Activated T-helper 17 cell treated with anti-CD3 and anti-CD28 coated beads, Interleukin-2, amount 50 U/mL, for 72 hours (primary cell): ENCODE measurements at regions not wholly inside any gene's neighbourhood (a gene's known extent, or its start where the extent isn't known, plus 50 kb on each side); places are given as distances from the start of the nearest gene placed in this dataset.

Experiments
- ATAC-seq: fragments of 150-1000 bp; cut with Tn5 transposase; replicated peaks from 2 replicates; pipeline ENCODE4 v1.10.0; 2021; ENCODE audit warnings: mild to moderate bottlenecking, moderate library complexity
- H3K27ac Mint-ChIP-seq: one replicate; pipeline ENCODE4 v1.8.0; 2022; ENCODE audit warnings: mixed read lengths
- H3K27me3 Mint-ChIP-seq: one replicate; pipeline ENCODE4 v1.8.0; 2022; ENCODE audit warnings: mixed read lengths
- H3K36me3 Mint-ChIP-seq: one replicate; pipeline ENCODE4 v1.8.0; 2022; ENCODE audit warnings: low read depth, mild to moderate bottlenecking, mixed read lengths
- H3K4me1 Mint-ChIP-seq: one replicate; pipeline ENCODE4 v1.8.0; 2022; ENCODE audit warnings: mixed read lengths
- H3K4me3 Mint-ChIP-seq: one replicate; pipeline ENCODE4 v1.8.0; 2022; ENCODE audit warnings: mild to moderate bottlenecking, mixed read lengths
- H3K9me3 Mint-ChIP-seq: one replicate; pipeline ENCODE4 v1.8.0; 2022; ENCODE audit warnings: mixed read lengths

GRCh38 chr20:39785252-39785917 lies 823.2 kb downstream of the DHX35 start:
- Mint-ChIP-seq H3K9me3 (peaks cover 7% of the 10 kb centered on the region), H3K4me3 (no peak overlapping the region), H3K27ac (no peak overlapping the region), H3K36me3 (no peaks in the 10 kb centered on the region), H3K27me3 (no peaks in the 10 kb centered on the region), H3K4me1 (no peaks in the 10 kb centered on the region)
- no peak for ATAC-seq

DNA sequence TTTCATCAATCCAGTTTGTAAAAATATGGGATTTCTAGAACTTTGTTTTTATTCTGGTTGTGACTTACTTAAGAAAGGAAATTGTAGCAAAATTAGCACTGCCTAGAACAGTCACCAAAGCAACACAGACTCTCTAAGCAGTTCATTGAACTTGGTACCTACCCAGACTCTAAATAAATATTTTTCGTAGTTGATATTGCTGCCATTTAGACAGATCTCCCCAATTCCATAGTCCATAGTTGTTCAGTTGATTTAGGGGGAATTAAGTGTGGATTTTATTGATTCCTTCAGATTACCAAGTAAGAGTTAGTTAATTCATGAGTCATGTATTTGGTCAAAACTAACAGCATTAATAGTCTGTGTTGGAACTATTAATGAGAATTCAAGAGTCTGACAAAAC lies 822.5 kb downstream of the DHX35 start:
- H3K4me1 Mint-ChIP-seq = no peaks in the 10 kb centered on the region
- H3K36me3 Mint-ChIP-seq = no peaks in the 10 kb centered on the region
- ATAC-seq = no peak
- no peaks in the 10 kb centered on the region for H3K27me3 Mint-ChIP-seq
- no peak overlapping the region for H3K27ac Mint-ChIP-seq
- H3K9me3 Mint-ChIP-seq = peaks cover 7% of the 10 kb centered on the region
- H3K4me3 Mint-ChIP-seq = no peak overlapping the region

DNA sequence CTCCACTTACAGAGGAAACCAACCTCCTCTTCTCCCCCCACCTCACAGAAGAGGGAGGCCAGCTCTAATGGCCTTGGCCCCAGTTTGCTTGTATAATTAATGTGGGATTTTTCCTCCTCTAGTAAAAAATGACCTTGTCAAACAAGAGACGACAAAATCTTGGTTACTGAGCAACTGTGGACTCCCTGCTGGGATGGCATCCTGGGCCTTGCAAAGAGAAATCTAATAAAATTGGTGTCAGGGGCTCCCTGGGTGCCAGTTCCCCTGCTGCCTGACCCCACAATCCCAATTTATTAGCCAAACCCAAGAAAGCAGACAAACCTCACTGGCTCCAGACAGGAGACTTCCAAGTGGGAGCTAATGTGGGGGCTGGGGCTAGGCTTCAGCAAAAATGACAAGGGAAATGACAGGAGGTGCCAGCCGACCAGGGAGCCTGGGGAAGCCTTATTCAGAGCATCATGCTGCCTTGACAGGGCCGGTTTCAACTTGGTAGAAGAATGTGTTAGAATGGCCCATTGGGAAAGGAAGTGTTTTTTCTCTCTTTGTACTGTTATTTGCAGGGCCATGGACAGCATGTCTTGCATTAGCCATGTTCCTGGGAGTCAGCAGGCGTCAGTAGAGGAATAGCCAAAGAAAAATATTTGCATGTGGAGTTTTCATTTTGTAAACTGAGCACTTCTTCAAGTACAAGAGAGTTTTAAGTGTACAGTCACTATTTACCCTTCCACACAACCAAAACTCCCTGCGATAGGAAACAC lies 816.9 kb downstream of the DHX35 start:
- H3K4me1 Mint-ChIP-seq = no peaks in the 10 kb centered on the region
- H3K27ac Mint-ChIP-seq = no peak overlapping the region
- no peaks in the 10 kb centered on the region for H3K36me3 Mint-ChIP-seq
- ATAC-seq = no peak
- H3K9me3 Mint-ChIP-seq = peaks cover 3% of the 10 kb centered on the region
- no peak overlapping the region for H3K4me3 Mint-ChIP-seq
- no peaks in the 10 kb centered on the region for H3K27me3 Mint-ChIP-seq

DNA sequence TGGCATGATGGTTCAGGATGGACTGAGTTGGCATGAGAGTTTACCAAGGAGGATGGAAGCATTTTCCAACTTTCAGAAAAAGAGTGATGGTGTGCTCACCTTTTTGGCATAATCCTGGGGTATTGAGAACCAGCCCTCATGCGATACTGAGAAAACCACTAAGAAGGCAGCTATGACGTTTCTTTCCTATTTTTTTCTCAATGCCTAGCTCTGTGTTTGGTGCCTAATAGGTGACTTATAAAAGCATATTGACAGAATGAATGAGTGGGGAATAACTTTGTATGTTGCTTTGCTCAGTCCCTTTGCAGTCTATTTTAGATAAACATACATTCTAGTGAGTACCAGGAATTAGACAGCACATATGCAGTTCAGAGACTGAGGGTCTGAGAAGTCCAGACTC lies 816.3 kb downstream of the DHX35 start:
- H3K36me3 Mint-ChIP-seq = no peaks in the 10 kb centered on the region
- H3K4me3 Mint-ChIP-seq = no peak overlapping the region
- H3K4me1 Mint-ChIP-seq = no peaks in the 10 kb centered on the region
- H3K27ac Mint-ChIP-seq = no peak overlapping the region
- peaks cover 2% of the 10 kb centered on the region for H3K9me3 Mint-ChIP-seq
- ATAC-seq = no peak
- no peaks in the 10 kb centered on the region for H3K27me3 Mint-ChIP-seq

- H3K36me3 Mint-ChIP-seq = no peaks in the 10 kb centered on the region
- ATAC-seq = no peak
- no peaks in the 10 kb centered on the region for H3K9me3 Mint-ChIP-seq
- H3K4me1 Mint-ChIP-seq = no peaks in the 10 kb centered on the region
- H3K27ac Mint-ChIP-seq = no peak overlapping the region
- no peaks in the 10 kb centered on the region for H3K27me3 Mint-ChIP-seq
- no peak overlapping the region for H3K4me3 Mint-ChIP-seq
Measured at GRCh38 chr20:39777610-39778009, 815.5 kb downstream of the DHX35 start.

DNA sequence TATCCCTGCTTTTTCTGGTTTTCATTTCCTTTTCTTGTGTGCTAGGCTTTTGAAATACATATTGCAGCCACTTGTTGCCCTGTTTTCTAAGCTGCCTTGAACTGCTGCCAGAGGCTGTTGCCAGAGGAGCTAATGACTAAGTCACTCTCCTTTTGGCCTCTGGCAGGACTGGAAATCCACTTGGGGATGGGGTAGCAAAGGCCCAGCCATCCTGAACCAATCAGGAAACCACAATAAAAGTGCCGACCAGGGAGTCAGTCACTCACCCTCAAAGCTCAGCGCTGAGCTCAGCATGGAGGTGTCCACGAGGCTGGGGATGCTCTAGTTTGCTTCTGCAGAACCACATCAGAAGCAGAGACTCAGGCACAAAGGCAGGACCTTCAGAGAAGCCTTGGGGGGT lies 813.0 kb downstream of the DHX35 start:
- peaks cover 12% of the 10 kb centered on the region for H3K9me3 Mint-ChIP-seq
- H3K27me3 Mint-ChIP-seq = peaks cover 5% of the 10 kb centered on the region
- H3K4me3 Mint-ChIP-seq = no peak overlapping the region
- H3K27ac Mint-ChIP-seq = no peak overlapping the region
- ATAC-seq = no peak
- H3K4me1 Mint-ChIP-seq = no peaks in the 10 kb centered on the region
- no peaks in the 10 kb centered on the region for H3K36me3 Mint-ChIP-seq

- peaks cover 5% of the 10 kb centered on the region for H3K27me3 Mint-ChIP-seq
- ATAC-seq = no peak
- peaks cover 12% of the 10 kb centered on the region for H3K9me3 Mint-ChIP-seq
- H3K36me3 Mint-ChIP-seq = no peaks in the 10 kb centered on the region
- H3K4me1 Mint-ChIP-seq = no peaks in the 10 kb centered on the region
- H3K4me3 Mint-ChIP-seq = no peak overlapping the region
- no peak overlapping the region for H3K27ac Mint-ChIP-seq
Measured at GRCh38 chr20:39773380-39774000, 811.3 kb downstream of the DHX35 start.

GRCh38 chr20:39767352-39767751 lies 805.2 kb downstream of the DHX35 start:
- Mint-ChIP-seq H3K4me1 (no peaks in the 10 kb centered on the region), H3K4me3 (no peak overlapping the region), H3K36me3 (no peaks in the 10 kb centered on the region), H3K27me3 (peaks cover 5% of the 10 kb centered on the region), H3K9me3 (peaks cover 18% of the 10 kb centered on the region), H3K27ac (no peak overlapping the region)
- ATAC-seq = no peak

GRCh38 chr20:39766333-39766732 lies 804.2 kb downstream of the DHX35 start:
- Mint-ChIP-seq H3K27me3 (no peaks in the 10 kb centered on the region), H3K4me1 (no peaks in the 10 kb centered on the region), H3K27ac (no peak overlapping the region), H3K9me3 (peaks cover 12% of the 10 kb centered on the region), H3K4me3 (no peak overlapping the region), H3K36me3 (no peaks in the 10 kb centered on the region)
- no peak for ATAC-seq

- no peak overlapping the region for H3K4me3 Mint-ChIP-seq
- ATAC-seq = no peak
- no peak overlapping the region for H3K27ac Mint-ChIP-seq
- H3K36me3 Mint-ChIP-seq = no peaks in the 10 kb centered on the region
- H3K4me1 Mint-ChIP-seq = no peaks in the 10 kb centered on the region
- peaks cover 5% of the 10 kb centered on the region for H3K9me3 Mint-ChIP-seq
- H3K27me3 Mint-ChIP-seq = no peaks in the 10 kb centered on the region
Measured at GRCh38 chr20:39762716-39763115, 800.6 kb downstream of the DHX35 start.

DNA sequence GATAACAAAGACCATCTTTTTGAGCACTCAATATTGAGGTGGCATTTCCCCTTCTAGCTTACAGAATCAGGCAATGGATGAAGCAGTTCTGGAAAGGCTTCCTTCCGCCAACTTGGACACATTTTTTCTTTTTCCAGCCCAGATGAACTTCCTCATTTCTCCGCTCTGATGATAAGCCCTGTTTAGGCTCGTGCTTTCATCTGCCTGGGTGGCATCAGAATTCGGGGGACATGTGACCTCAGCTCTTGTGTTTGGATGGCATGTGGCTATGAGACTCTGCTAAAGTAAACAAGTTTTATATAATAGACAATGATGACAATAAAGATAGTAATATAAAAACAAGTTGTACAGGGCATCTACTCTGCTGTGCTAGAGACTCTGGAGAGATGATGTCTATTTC lies 796.7 kb downstream of the DHX35 start:
- H3K27me3 Mint-ChIP-seq = no peaks in the 10 kb centered on the region
- no peak for ATAC-seq
- H3K36me3 Mint-ChIP-seq = no peaks in the 10 kb centered on the region
- no peaks in the 10 kb centered on the region for H3K9me3 Mint-ChIP-seq
- H3K27ac Mint-ChIP-seq = no peak overlapping the region
- no peak overlapping the region for H3K4me3 Mint-ChIP-seq
- no peaks in the 10 kb centered on the region for H3K4me1 Mint-ChIP-seq

DNA sequence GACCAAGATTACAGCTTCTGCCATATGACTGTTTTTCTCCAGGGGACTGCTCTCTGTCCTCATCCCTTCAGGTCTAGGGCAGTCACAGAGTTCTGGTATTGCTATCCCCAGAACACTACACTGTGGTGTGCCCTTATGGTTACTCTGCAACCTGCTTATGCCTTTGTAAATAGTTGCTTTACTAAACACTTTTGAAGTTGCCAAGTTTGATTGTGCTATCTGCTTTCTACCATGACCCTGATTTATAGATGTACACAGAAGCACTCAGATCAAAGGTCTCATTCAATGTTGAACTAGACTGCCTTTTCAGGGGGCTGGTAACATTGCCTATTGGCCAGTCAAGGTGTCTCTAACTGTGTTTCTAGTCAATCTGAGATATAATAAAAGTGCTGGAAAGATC lies 794.7 kb downstream of the DHX35 start:
- Mint-ChIP-seq H3K27ac (no peak overlapping the region), H3K9me3 (no peaks in the 10 kb centered on the region), H3K4me1 (no peaks in the 10 kb centered on the region), H3K27me3 (no peaks in the 10 kb centered on the region), H3K4me3 (no peak overlapping the region), H3K36me3 (no peaks in the 10 kb centered on the region)
- no peak for ATAC-seq

- H3K9me3 Mint-ChIP-seq = no peaks in the 10 kb centered on the region
- no peaks in the 10 kb centered on the region for H3K27me3 Mint-ChIP-seq
- no peak overlapping the region for H3K4me3 Mint-ChIP-seq
- H3K27ac Mint-ChIP-seq = no peak overlapping the region
- no peak for ATAC-seq
- no peaks in the 10 kb centered on the region for H3K36me3 Mint-ChIP-seq
- H3K4me1 Mint-ChIP-seq = no peaks in the 10 kb centered on the region
Measured at GRCh38 chr20:39756369-39756768, 794.2 kb downstream of the DHX35 start.

DNA sequence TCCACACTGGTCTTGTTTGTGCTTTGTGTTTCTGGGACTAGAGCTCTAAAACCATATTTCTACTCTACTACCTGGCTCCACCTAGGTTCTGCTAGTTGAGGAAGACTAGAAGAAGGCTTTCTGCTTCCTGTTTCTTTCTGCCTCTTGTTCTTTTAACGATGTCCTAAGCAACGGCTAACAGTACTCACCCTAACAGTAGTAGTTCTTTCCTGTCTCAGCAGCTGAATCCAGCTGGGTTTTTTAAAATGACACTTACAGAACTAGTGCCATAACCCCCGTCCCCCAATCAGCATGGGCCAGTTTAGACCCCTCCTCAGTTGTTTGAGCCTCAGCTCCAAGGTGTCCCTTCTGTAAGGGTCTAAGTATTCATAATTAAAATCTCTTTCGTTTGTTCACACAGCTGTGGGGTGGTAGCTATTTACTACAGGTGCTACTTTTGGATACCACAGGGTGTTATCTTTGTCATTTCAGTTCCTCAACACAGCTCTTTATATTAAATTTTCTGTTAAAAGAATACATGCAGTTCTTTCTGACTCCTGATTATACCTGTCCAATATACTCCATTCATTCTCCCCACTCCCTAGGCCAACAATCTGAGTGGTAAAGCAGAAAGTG lies 790.2 kb downstream of the DHX35 start:
- H3K36me3 Mint-ChIP-seq = no peaks in the 10 kb centered on the region
- no peak for ATAC-seq
- no peak overlapping the region for H3K4me3 Mint-ChIP-seq
- no peak overlapping the region for H3K27ac Mint-ChIP-seq
- no peaks in the 10 kb centered on the region for H3K27me3 Mint-ChIP-seq
- no peaks in the 10 kb centered on the region for H3K4me1 Mint-ChIP-seq
- peaks cover 13% of the 10 kb centered on the region for H3K9me3 Mint-ChIP-seq
